ENCODE measurements at regions not wholly inside any gene's neighbourhood (a gene's known extent, or its start where the extent isn't known, plus 50 kb on each side); places are given as distances from the start of the nearest gene placed in this dataset.

GRCh38 chr13:87384099-87384498 lies 287.1 kb upstream of the SLITRK5 start:
- TF ChIP-seq POLR2A (IDR thresholded peaks at IDR 0.05; ENCODE audit: extremely low read depth, insufficient read length), result no peak
- TF ChIP-seq, protein P1, sequence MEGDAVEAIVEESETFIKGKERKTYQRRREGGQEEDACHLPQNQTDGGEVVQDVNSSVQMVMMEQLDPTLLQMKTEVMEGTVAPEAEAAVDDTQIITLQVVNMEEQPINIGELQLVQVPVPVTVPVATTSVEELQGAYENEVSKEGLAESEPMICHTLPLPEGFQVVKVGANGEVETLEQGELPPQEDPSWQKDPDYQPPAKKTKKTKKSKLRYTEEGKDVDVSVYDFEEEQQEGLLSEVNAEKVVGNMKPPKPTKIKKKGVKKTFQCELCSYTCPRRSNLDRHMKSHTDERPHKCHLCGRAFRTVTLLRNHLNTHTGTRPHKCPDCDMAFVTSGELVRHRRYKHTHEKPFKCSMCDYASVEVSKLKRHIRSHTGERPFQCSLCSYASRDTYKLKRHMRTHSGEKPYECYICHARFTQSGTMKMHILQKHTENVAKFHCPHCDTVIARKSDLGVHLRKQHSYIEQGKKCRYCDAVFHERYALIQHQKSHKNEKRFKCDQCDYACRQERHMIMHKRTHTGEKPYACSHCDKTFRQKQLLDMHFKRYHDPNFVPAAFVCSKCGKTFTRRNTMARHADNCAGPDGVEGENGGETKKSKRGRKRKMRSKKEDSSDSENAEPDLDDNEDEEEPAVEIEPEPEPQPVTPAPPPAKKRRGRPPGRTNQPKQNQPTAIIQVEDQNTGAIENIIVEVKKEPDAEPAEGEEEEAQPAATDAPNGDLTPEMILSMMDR (IDR thresholded peaks at IDR 0.05; ENCODE audit: low read depth, low read length), result no peak
- no peak for TF ChIP-seq MAX (IDR thresholded peaks at IDR 0.05; ENCODE audit: low read depth, low read length)
- TF ChIP-seq MYC (IDR thresholded peaks at IDR 0.05; ENCODE audit: low read depth, low read length), result no peak
